ENCODE measurements at regions not wholly inside any gene's neighbourhood (a gene's known extent, or its start where the extent isn't known, plus 50 kb on each side); places are given as distances from the start of the nearest gene placed in this dataset.

DNA sequence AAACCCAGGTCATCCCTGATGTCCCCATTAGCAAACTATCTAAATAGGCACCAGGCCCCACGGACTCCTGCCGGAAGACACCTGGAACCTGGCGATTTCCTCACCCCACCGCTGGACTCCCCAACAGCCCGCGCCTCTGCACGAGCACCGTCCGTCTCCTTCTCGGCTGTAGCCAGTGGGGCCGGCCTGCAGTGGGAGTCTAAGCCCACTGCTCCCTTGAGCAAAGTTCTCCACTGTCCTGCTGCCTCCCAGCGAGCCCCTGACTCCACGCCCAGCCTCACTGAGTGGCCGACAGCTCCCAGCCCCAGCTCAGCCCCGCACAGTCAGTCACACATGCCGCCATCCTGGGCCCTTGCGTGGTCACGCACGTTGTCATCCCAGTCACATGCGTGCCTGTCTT is 211.3 kb upstream of the PPP2R2D start:
- no peak for TF ChIP-seq POLR2A (IDR thresholded peaks at IDR 0.05)
- TF ChIP-seq CTCF (IDR thresholded peaks at IDR 0.05) = no peak

Data from thyroid gland (tissue), 4 donors.